Muscle of back (tissue), 3 donors: ENCODE measurements at regions not wholly inside any gene's neighbourhood (a gene's known extent, or its start where the extent isn't known, plus 50 kb on each side); places are given as distances from the start of the nearest gene placed in this dataset.

ENCODE experiments used
- DNase-seq, 3 donors: peaks; one replicate each; pipeline versions ENCODE4 v3.0.0 to v3.0.0-alpha.2; 2013

- DNase-seq = peak in 1 of 3 donors; percentile 43
These were observed 194.9 kb upstream of the KBTBD8 start for GRCh38 chr3:66803206-66803605.

GRCh38 chr3:66803721-66804695 lies 194.1 kb upstream of the KBTBD8 start:
- peak in 1 of 3 donors; percentile 47 for DNase-seq

DNA sequence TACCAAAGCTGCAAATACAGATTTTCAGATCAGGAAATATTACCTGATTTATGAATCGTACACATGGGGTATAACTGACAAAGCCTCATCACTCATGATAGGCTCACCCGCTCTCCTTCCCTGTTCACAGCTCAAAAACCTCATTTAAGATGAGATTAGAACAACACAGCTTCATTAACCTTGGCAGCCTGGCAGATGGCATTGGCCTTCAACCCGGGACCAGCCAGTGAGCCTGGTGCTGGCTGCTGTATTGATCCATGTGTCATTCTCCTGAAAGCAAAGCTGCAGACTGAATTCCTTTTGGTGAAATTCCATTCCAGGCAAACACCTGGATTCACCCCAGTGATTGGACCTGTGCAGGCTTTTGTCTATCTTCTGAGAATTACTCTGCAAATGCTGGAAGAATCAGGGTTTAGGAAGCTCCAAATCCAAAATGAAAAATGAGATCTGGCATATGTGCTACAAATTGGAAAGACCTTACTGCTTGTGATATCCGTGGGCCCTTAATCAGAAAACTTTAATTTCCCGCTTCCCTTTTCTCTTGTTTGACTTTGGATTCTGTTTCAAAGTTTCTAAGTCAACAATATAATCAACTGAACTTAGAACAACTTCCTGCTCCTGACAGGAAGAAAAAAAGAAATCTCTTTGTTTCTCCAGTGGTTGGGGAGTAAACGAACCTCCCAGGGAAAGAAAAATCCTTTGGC lies 189.1 kb upstream of the KBTBD8 start:
- DNase-seq = no peak

GRCh38 chr3:66809595-66809958 lies 188.5 kb upstream of the KBTBD8 start:
- no peak for DNase-seq

DNA sequence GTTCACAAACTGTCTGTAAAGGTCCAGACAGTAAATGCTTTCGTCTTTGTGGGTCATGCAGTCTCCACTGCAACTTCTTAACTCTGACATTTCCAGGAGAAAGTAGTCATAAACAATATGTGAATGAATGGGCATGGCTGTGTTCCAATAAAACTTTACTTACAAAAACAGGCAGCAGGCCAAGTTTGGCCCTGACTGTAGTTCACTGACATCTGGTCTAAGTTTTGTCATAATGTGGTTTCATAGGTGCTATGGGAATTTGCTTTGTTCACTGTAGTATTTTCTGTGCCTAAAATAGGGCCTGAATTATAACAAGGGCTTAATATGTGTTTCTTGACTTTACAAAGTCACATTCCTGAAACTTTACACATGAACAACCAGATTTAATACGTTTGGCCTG lies 186.0 kb upstream of the KBTBD8 start:
- DNase-seq = peak in 1 of 3 donors; percentile 43

GRCh38 chr3:66812741-66813140 lies 185.4 kb upstream of the KBTBD8 start:
- DNase-seq = no peak

- peak; percentile 43 to 65 (median 45) for DNase-seq
These were observed 181.9 kb upstream of the KBTBD8 start for GRCh38 chr3:66816090-66816761.

DNA sequence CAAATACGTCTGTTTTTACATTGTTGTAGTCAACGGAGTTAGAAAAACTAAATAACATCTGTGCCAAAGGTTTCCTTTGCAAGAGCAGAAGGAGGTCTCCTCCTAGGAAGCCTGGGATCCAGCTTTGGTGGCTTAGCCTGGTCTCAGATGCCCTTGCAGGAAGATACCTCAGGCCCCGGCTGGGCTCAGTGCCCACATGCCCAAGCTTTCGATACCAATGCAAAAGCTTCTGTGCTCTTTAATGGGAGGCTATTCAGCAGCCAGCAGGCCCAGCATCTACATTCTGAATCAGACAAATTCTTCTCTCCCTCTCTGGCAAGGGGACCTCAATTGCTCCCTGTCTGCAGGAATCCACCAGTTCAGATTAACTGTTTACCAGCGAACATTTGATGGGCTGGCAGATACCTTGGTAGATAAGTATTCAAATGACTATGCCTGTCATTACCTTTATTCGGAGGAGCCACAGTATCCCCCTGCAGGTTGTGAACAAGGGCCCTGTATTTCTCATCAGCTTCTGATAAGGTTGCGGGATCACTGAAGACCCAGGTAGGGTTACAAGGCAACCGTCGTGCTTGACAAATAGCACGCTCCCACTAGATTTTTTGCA lies 180.1 kb upstream of the KBTBD8 start:
- no peak for DNase-seq

- no peak for DNase-seq
These were observed 178.1 kb upstream of the KBTBD8 start for GRCh38 chr3:66819993-66820501.

GRCh38 chr3:66822186-66823008 lies 175.7 kb upstream of the KBTBD8 start:
- peak in 1 of 3 donors; percentile 55 for DNase-seq

- DNase-seq = no peak
These were observed 175.1 kb upstream of the KBTBD8 start for GRCh38 chr3:66823009-66823397.

DNA sequence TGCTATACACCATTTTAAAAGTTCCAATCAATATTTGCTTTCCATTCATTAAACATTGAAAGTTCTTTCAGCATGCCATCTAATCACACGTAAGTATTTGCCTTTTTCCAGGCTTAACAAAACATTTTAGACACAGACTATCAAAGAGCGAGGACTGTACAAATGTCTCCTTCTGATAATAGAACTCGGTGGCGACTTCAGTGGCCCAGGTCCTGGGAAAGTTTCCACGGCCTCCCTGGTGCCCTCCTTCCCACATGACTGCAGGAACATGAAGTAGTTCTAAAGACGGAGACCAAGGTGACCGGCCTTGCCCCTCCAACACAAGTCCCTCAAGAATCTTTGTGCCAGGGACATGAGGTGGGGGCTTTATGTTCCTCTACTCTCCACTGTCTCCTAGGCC lies 174.6 kb upstream of the KBTBD8 start:
- no peak for DNase-seq

DNA sequence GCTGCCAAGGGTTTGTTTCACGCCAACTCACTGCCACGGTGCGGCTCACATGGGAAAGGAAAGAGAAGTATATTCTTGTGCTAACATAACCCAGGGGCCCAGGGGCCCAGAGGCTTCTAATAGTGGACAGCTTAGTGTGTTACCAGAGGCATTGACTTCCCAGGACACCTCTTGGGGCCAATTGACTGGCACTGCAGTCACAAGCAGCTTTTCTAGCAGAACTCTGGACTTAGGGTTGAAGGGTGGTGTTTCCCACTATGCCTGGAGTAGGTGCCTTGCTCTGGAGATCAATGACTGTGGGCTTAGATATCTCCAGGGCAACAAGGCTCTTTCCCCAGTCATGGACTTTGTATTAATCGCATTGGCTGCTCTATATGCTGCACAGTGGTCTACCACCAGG lies 172.7 kb upstream of the KBTBD8 start:
- DNase-seq = no peak

GRCh38 chr3:66827726-66828125 lies 170.4 kb upstream of the KBTBD8 start:
- no peak for DNase-seq

DNA sequence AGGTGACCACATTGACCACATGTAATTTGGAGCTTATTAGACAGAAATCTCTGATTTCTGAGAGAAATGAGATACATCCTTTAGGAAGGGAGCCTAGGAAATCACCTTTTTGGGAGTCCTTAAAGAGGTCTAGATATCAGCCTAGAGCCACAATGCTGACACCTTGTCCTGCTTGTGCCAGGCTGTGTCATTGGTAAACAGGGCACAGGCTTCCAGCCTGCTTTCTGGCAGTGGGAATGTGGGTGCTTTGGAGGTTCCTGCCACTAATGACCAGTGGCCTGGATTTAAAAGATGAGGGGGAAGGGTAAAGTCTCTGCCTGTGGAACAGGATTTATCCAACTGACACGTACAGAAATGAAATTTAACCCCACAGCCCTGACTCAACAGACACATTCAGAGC lies 169.8 kb upstream of the KBTBD8 start:
- no peak for DNase-seq

DNA sequence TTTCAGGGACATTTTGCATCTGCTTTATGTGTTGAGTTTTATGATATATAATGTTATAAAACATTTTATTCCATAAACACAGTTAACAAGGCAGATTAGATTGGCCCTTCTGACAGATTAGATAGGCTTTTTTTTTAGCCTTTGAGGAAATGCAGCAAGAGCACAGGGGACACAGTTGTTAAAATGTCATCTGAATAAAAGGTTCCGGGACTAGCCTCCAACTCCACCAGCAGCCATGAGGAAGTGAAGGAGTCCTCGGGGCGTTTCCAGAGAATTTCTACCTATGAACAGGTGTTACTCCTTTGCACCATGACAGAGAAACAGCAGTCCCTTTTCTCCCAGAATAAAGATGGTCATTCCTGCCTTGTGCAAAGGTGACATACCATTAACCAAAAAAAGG lies 167.8 kb upstream of the KBTBD8 start:
- DNase-seq = no peak

- no peak for DNase-seq
These were observed 166.2 kb upstream of the KBTBD8 start for GRCh38 chr3:66831931-66832330.

- peak in 1 of 3 donors; percentile 34 for DNase-seq
These were observed 161.5 kb upstream of the KBTBD8 start for GRCh38 chr3:66836363-66837152.

DNA sequence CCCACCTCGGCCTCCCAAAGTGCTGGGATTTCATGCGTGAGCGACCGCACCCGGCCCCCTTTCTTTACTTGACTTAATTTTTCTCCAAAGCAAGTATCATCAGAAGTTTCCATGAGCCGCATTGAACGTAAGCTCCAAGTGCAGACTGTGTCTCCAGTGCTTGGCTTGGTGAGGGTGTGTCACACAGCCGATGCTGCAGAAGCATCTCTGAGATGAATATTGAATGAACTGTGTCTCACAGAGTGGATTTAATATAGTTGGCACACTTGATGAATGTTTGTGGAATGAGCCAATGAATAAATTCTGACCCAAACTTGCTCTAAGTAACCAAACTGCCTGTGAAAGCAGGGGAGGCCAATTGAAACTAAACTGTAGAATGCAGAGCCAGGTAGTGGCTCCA lies 159.4 kb upstream of the KBTBD8 start:
- peak in 1 of 3 donors; percentile 9 for DNase-seq

GRCh38 chr3:66839508-66839907 lies 158.6 kb upstream of the KBTBD8 start:
- DNase-seq = peak in 1 of 3 donors; percentile 51
